SK-N-SH (cell line): ENCODE measurements at regions not wholly inside any gene's neighbourhood (a gene's known extent, or its start where the extent isn't known, plus 50 kb on each side); places are given as distances from the start of the nearest gene placed in this dataset.

Source experiments
- CTCF ChIA-PET: fragments of 300-600, 350-600 bp; formaldehyde crosslinking; extraction: SDS; loops from one replicate; lab custom pipeline; 2021; lab: Yijun Ruan, JAX
- POLR2A ChIA-PET: fragments of 350-600 bp; sonication (Branson Sonifier 250); formaldehyde crosslinking; extraction: SDS; loops from one replicate; lab custom pipeline; 2020; ENCODE audit warnings: antibody characterized with exemption, inconsistent platforms; lab: Yijun Ruan, JAX
- DNase-seq: peaks from one replicate; pipeline ENCODE4 v3.0.0; 2012
- H2AFZ ChIP-seq: fragments of 200-600 bp; sonication (generic); 2 replicates; pipeline ENCODE4 v1.8.1; 2016; ENCODE audit warnings: antibody characterized with exemption, mild to moderate bottlenecking, low read depth
- H3F3A ChIP-seq: fragments of 200-600 bp; sonication (generic); replicated peaks from 2 replicates; pipeline ENCODE3; 2016; ENCODE audit warnings: antibody characterized with exemption, mild to moderate bottlenecking; ENCODE audit not compliant: insufficient read depth
- H3K27ac ChIP-seq, 2 experiments: fragments of 200-500 bp in 1 of 2; fragments of 200-600 bp in 1 of 2; sonication (Bioruptor generic) in 1 of 2; sonication (generic), shearing (Covaris generic) in 1 of 2; 2 replicates each; pipeline versions ENCODE4 v1.5.1 to v1.6.1; 2014 to 2016; ENCODE audit warnings: low read depth in 2 of 2, inconsistent platforms in 1 of 2, low read length in 1 of 2, mild to moderate bottlenecking in 1 of 2, mixed read lengths in 1 of 2
- H3K27me3 ChIP-seq: fragments of 200-600 bp; sonication (generic), shearing (Covaris generic); 2 replicates; pipeline ENCODE4 v1.6.1; 2016; ENCODE audit warnings: mixed run types; ENCODE audit not compliant: insufficient read depth
- H3K36me3 ChIP-seq, 2 experiments: fragments of 200-500 bp in 1 of 2; fragments of 200-600 bp in 1 of 2; sonication (Bioruptor generic) in 1 of 2; sonication (generic) in 1 of 2; replicated peaks in 1 of 2; 2 replicates each; pipeline versions ENCODE3 to v1.5.1; 2014 to 2016; ENCODE audit warnings: low read length in 1 of 2, mild to moderate bottlenecking in 1 of 2; ENCODE audit not compliant: insufficient read depth in 2 of 2, control insufficient read depth in 1 of 2
- H3K4me1 ChIP-seq, 2 experiments: fragments of 200-500 bp in 1 of 2; fragments of 200-600 bp in 1 of 2; sonication (Bioruptor generic) in 1 of 2; sonication (generic), shearing (Covaris generic) in 1 of 2; 2 replicates each; pipeline versions ENCODE4 v1.5.1 to v1.6.1; 2014 to 2016; ENCODE audit warnings: low read depth in 1 of 2, low read length in 1 of 2, mixed run types in 1 of 2; ENCODE audit not compliant: insufficient read depth in 2 of 2, control insufficient read depth in 1 of 2
- H3K4me2 ChIP-seq: fragments of 200-600 bp; sonication (generic), shearing (Covaris generic); 2 replicates; pipeline ENCODE4 v1.6.1; 2017; ENCODE audit warnings: mixed run types
- H3K4me3 ChIP-seq, 2 experiments: fragments of 200-500 bp in 1 of 2; fragments of 200-600 bp in 1 of 2; sonication (Bioruptor generic) in 1 of 2; sonication (generic), shearing (Covaris generic) in 1 of 2; 2 replicates each; pipeline versions ENCODE4 v1.5.1 to v1.8.1; 2014 to 2016; ENCODE audit warnings: low read depth in 2 of 2, inconsistent platforms in 1 of 2, low read length in 1 of 2, mild to moderate bottlenecking in 1 of 2, mixed read lengths in 1 of 2, moderate library complexity in 1 of 2
- H3K79me2 ChIP-seq: fragments of 200-600 bp; sonication (generic); 2 replicates; pipeline ENCODE4 v1.8.1; 2017; ENCODE audit warnings: mild to moderate bottlenecking; ENCODE audit not compliant: insufficient read depth
- H3K9ac ChIP-seq: fragments of 200-600 bp; sonication (generic); 2 replicates; pipeline ENCODE4 v1.6.1; 2017; ENCODE audit warnings: mixed run types
- H3K9me2 ChIP-seq: fragments of 200-600 bp; sonication (generic); 2 replicates; pipeline ENCODE4 v1.6.1; 2017; ENCODE audit warnings: mixed run types
- H3K9me3 ChIP-seq: fragments of 200-600 bp; sonication (generic); 2 replicates; pipeline ENCODE4 v1.6.1; 2017; ENCODE audit warnings: mixed run types, mild to moderate bottlenecking, moderate library complexity
- H4K20me1 ChIP-seq: fragments of 200-600 bp; sonication (generic); 2 replicates; pipeline ENCODE4 v1.6.1; 2017; ENCODE audit warnings: mild to moderate bottlenecking, mixed run types; ENCODE audit not compliant: insufficient read depth
- CTCF ChIP-seq: fragments of 200-600 bp; sonication (generic); IDR thresholded peaks from 2 replicates; pipeline ENCODE4 v1.6.1; 2017; ENCODE audit warnings: antibody characterized with exemption, mild to moderate bottlenecking, moderate library complexity
- EP300 ChIP-seq, 2 experiments: IDR thresholded peaks; 2 replicates each; pipeline versions ENCODE4 v1.4.0 to v1.6.1; 2012; ENCODE audit warnings: borderline replicate concordance in 1 of 2, low read depth in 1 of 2, low read length in 1 of 2
- EZH2phosphoT487 ChIP-seq: fragments of 200-600 bp; sonication (generic); IDR thresholded peaks from 2 replicates; pipeline ENCODE4 v1.6.1; 2017; ENCODE audit warnings: low read depth, mixed run types, mild to moderate bottlenecking, antibody characterized with exemption, moderate library complexity, borderline replicate concordance
- FOSL2 ChIP-seq: IDR thresholded peaks from 2 replicates; pipeline ENCODE4 v1.4.0; 2012; ENCODE audit warnings: low read depth, mild to moderate bottlenecking, moderate library complexity, borderline replicate concordance
- FOXJ3 ChIP-seq: sonication (generic); formaldehyde crosslinking; IDR thresholded peaks from 2 replicates; pipeline ENCODE4 v1.5.1; 2020; ENCODE audit warnings: mild to moderate bottlenecking, missing genetic modification reagents
- GABPA ChIP-seq: IDR thresholded peaks from 2 replicates; pipeline ENCODE4 v1.4.0; 2012; ENCODE audit warnings: low read depth, mild to moderate bottlenecking
- GATA2 ChIP-seq: sonication (generic); formaldehyde crosslinking; IDR thresholded peaks from 2 replicates; pipeline ENCODE4 v1.5.0; 2020; ENCODE audit warnings: mild to moderate bottlenecking, missing genetic modification reagents
- JUND ChIP-seq: IDR thresholded peaks from 2 replicates; pipeline ENCODE4 v1.4.0; 2012
- MAX ChIP-seq: IDR thresholded peaks from 2 replicates; pipeline ENCODE4 v1.4.0; 2012; ENCODE audit warnings: low read depth
- MEF2A ChIP-seq: IDR thresholded peaks from 2 replicates; pipeline ENCODE4 v1.4.0; 2012; ENCODE audit warnings: low read depth, borderline replicate concordance
- MXI1 ChIP-seq: IDR thresholded peaks from 2 replicates; pipeline ENCODE4 v1.6.1; 2012; ENCODE audit warnings: mild to moderate bottlenecking, low read depth, low read length, improper control_type of control experiment
- NFIC ChIP-seq: IDR thresholded peaks from 2 replicates; pipeline ENCODE4 v1.4.0; 2012; ENCODE audit warnings: borderline replicate concordance
- NRF1 ChIP-seq: IDR thresholded peaks from 2 replicates; pipeline ENCODE4 v1.6.1; 2012; ENCODE audit warnings: low read depth, mild to moderate bottlenecking, low read length
- RAD21 ChIP-seq: IDR thresholded peaks from 2 replicates; pipeline ENCODE4 v1.6.1; 2012; ENCODE audit warnings: mild to moderate bottlenecking, low read length
- REST ChIP-seq: IDR thresholded peaks from 2 replicates; pipeline ENCODE4 v1.6.1; 2012; ENCODE audit warnings: mild to moderate bottlenecking, low read depth, low read length, moderate library complexity
- SIN3A ChIP-seq: IDR thresholded peaks from 2 replicates; pipeline ENCODE4 v1.6.1; 2012; ENCODE audit warnings: low read depth, mild to moderate bottlenecking, low read length, moderate library complexity, borderline replicate concordance
- SMC3 ChIP-seq: IDR thresholded peaks from 2 replicates; pipeline ENCODE4 v1.6.1; 2012; ENCODE audit warnings: low read depth, low read length, improper control_type of control experiment
- TAF1 ChIP-seq: IDR thresholded peaks from 2 replicates; pipeline ENCODE4 v1.6.1; 2012; ENCODE audit warnings: low read depth, mild to moderate bottlenecking, low read length, moderate library complexity, borderline replicate concordance
- TCF12 ChIP-seq: IDR thresholded peaks from 2 replicates; pipeline ENCODE4 v1.4.0; 2012
- TEAD4 ChIP-seq: IDR thresholded peaks from 2 replicates; pipeline ENCODE4 v1.4.0; 2012; ENCODE audit warnings: mild to moderate bottlenecking, borderline replicate concordance; ENCODE audit not compliant: insufficient read depth
- USF1 ChIP-seq: IDR thresholded peaks from 2 replicates; pipeline ENCODE4 v1.4.0; 2012; ENCODE audit warnings: low read depth, borderline replicate concordance
- USF2 ChIP-seq: fragments of 150-350 bp; IDR thresholded peaks from 2 replicates; pipeline ENCODE4 v1.6.1; 2017; ENCODE audit warnings: antibody characterized with exemption, low read length, low read depth, borderline replicate concordance
- WGBS: methylation state at CpG from one replicate; pipeline ENCODE4 v1.1.6; 2017; ENCODE audit warnings: low lambda C conversion rate; 5-methylcytosine and 5-hydroxymethylcytosine counted together

- no peak overlapping the region for H2AFZ ChIP-seq
- no peak overlapping the region for H3K4me2 ChIP-seq
- no peaks in the 10 kb centered on the region for H3K27me3 ChIP-seq
- no peak overlapping the region for H3K9ac ChIP-seq
- H3K79me2 ChIP-seq = no peaks in the 10 kb centered on the region
- 10% methylated on average over 1 of the region's 1 CpG for WGBS
- DNase-seq = no peak
- H3K27ac ChIP-seq = no peak overlapping the region
- H3K9me3 ChIP-seq = no peaks in the 10 kb centered on the region
- H3K9me2 ChIP-seq = no peaks in the 10 kb centered on the region
- H3K4me1 ChIP-seq = no peaks in the 10 kb centered on the region
- TF ChIP-seq TAF1 (no peak), GABPA (no peak), FOXJ3 (CRISPR knock-in tag) (no peak), EZH2phosphoT487 (no peak), USF2 (no peak), FOSL2 (no peak), MAX (no peak), MEF2A (no peak), NRF1 (no peak), GATA2 (CRISPR knock-in tag) (no peak), REST (no peak), TCF12 (no peak), SMC3 (no peak)
- ChIA-PET CTCF (interaction anchor here (2.3 kb wide), 1 partner anchor 51 kb away, joined by 8 read pairs; no protein-coding TSS in a partner anchor), POLR2A (no interaction called here)
- H3K4me3 ChIP-seq = no peak overlapping the region
- H3F3A ChIP-seq = no peaks in the 10 kb centered on the region
- no peaks in the 10 kb centered on the region for H3K36me3 ChIP-seq
- no peaks in the 10 kb centered on the region for H4K20me1 ChIP-seq
These were observed 400.3 kb upstream of the PKDCC start for GRCh38 chr2:41647468-41648050.

- Histone ChIP-seq H3K9me3 (no peaks in the 10 kb centered on the region), H2AFZ (no peak overlapping the region), H3F3A (no peaks in the 10 kb centered on the region), H3K36me3 (no peaks in the 10 kb centered on the region), H4K20me1 (no peaks in the 10 kb centered on the region), H3K9me2 (no peaks in the 10 kb centered on the region), H3K4me1 (no peaks in the 10 kb centered on the region; a peak in 1 of 4 replicates), H3K4me2 (no peak overlapping the region), H3K9ac (no peak overlapping the region), H3K27me3 (no peaks in the 10 kb centered on the region), H3K79me2 (no peaks in the 10 kb centered on the region), H3K27ac (no peak overlapping the region), H3K4me3 (no peak overlapping the region)
- TF ChIP-seq NFIC = no peak
- TF ChIP-seq RAD21 = no peak
- no peak for TF ChIP-seq SIN3A
- TF ChIP-seq SMC3 = no peak
- TF ChIP-seq EP300 (IDR thresholded peaks at IDR 0.05; ENCODE audit: borderline replicate concordance in 1 of 2, low read depth in 1 of 2, low read length in 1 of 2) = no peak
- no peak for TF ChIP-seq TEAD4
- TF ChIP-seq USF1 = no peak
- no peak for TF ChIP-seq JUND
- no peak for TF ChIP-seq CTCF
- no peak for TF ChIP-seq MXI1
- TF ChIP-seq GABPA = no peak
- DNase-seq = no peak
- ChIA-PET POLR2A (no interaction called here), CTCF (interaction anchor here (0.6 to 1.6 kb wide), 3 partner anchors 13 to 480 kb away, joined by 3 to 8 read pairs (median 3); no protein-coding TSS in a partner anchor)
These were observed 390.6 kb upstream of the PKDCC start for GRCh38 chr2:41657226-41657625.
